HepG2 (cell line): ENCODE measurements at regions not wholly inside any gene's neighbourhood (a gene's known extent, or its start where the extent isn't known, plus 50 kb on each side); places are given as distances from the start of the nearest gene placed in this dataset.

Experiments
- ATAC-seq: fragments of 200-7000 bp; cut with Tn5 transposase; 3 replicates; pipeline ENCODE4 v1.9.1; 2020; ENCODE audit warnings: mild to moderate bottlenecking, moderate library complexity
- BruUV-seq: library from RNA; stranded (reverse); fragments of 400-500 nt; replicated peaks from 2 replicates; lab custom pipeline; 2021; lab: Mats Ljungman, UMichigan
- CTCF ChIA-PET: fragments of 300-600 bp; formaldehyde crosslinking; extraction: SDS; loops from one replicate; lab custom pipeline; 2021; ENCODE audit warnings: low total read pairs, inconsistent platforms, low intra/inter-chr PET ratio; lab: Yijun Ruan, JAX
- POLR2A ChIA-PET: fragments of 350-600 bp; sonication (Branson Sonifier 250); formaldehyde crosslinking; loops from one replicate; lab custom pipeline; 2020; ENCODE audit warnings: antibody characterized with exemption, inconsistent platforms; lab: Yijun Ruan, JAX
- DNase-seq: peaks from one replicate; pipeline ENCODE4 v3.0.0-alpha.2; 2015; ENCODE audit warnings: low spot score
- FAIRE-seq: peaks from 3 replicates; lab custom pipeline; 2011; peaks lifted over from hg19 to GRCh38; lab: Jason Lieb, UNC
- H2AFZ ChIP-seq: one replicate; pipeline ENCODE4 v1.6.1; 2011; ENCODE audit warnings: low read length, inconsistent platforms
- H3K27ac ChIP-seq: fragments of 300-600 bp; 3 replicates; pipeline ENCODE4 v1.8.0; 2011; ENCODE audit warnings: mixed run types, mild to moderate bottlenecking, mixed read lengths, low read length, inconsistent platforms; ENCODE audit not compliant: insufficient read depth; ENCODE audit errors: extremely low read length
- H3K27me3 ChIP-seq, 2 experiments: fragments of 200-600 bp in 1 of 2; 2 replicates in 1 of 2; 3 replicates in 1 of 2; pipeline versions ENCODE4 v1.6.0 to v1.8.0; 2011; ENCODE audit warnings: low read length in 2 of 2, mild to moderate bottlenecking in 2 of 2, moderate library complexity in 2 of 2, inconsistent platforms in 1 of 2; ENCODE audit not compliant: insufficient read depth in 2 of 2, control insufficient read depth in 1 of 2
- H3K36me3 ChIP-seq, 2 experiments: fragments of 200-600 bp in 1 of 2; replicated peaks in 1 of 2; 2 replicates in 1 of 2; 3 replicates in 1 of 2; pipeline versions ENCODE4 v1.5.1 to v1.8.0; 2011; ENCODE audit warnings: low read length in 2 of 2, inconsistent platforms in 1 of 2; ENCODE audit not compliant: insufficient read depth in 2 of 2, control insufficient read depth in 1 of 2
- H3K4me1 ChIP-seq: 2 replicates; pipeline ENCODE4 v1.5.1; 2012; ENCODE audit warnings: low read length, inconsistent platforms; ENCODE audit not compliant: insufficient read depth
- H3K4me2 ChIP-seq: 2 replicates; pipeline ENCODE4 v1.6.0; 2011; ENCODE audit warnings: low read depth, low read length, inconsistent platforms
- H3K4me3 ChIP-seq, 3 experiments: fragments of 200-600 bp in 1 of 3; sonication (generic), shearing (Covaris generic) in 1 of 3; replicated peaks in 1 of 3; 2 replicates each; pipeline ENCODE4 v1.5.1; 2011 to 2016; ENCODE audit warnings: low read length in 3 of 3, inconsistent platforms in 2 of 3, low read depth in 2 of 3, mild to moderate bottlenecking in 2 of 3, control low read depth in 1 of 3, mixed read lengths in 1 of 3; ENCODE audit not compliant: insufficient read depth in 1 of 3
- H3K79me2 ChIP-seq: one replicate; pipeline ENCODE4 v1.6.1; 2011; ENCODE audit warnings: low read length, inconsistent platforms; ENCODE audit not compliant: insufficient read depth
- H3K9ac ChIP-seq: 2 replicates; pipeline ENCODE4 v1.6.0; 2011; ENCODE audit warnings: mild to moderate bottlenecking, low read depth, low read length, inconsistent platforms; ENCODE audit not compliant: insufficient read depth
- H3K9me3 ChIP-seq: 2 replicates; pipeline ENCODE4 v1.5.1; 2012; ENCODE audit warnings: mild to moderate bottlenecking, low read length
- H4K20me1 ChIP-seq: 2 replicates; pipeline ENCODE4 v1.6.0; 2011; ENCODE audit warnings: inconsistent platforms, mild to moderate bottlenecking, low read length, moderate library complexity; ENCODE audit not compliant: insufficient read depth
- ARID2 ChIP-seq: sonication (generic); formaldehyde crosslinking; IDR thresholded peaks from 2 replicates; pipeline ENCODE4 v1.8.1; 2022; ENCODE audit warnings: mild to moderate bottlenecking, missing genetic modification reagents, borderline replicate concordance
- ETV5 ChIP-seq: IDR thresholded peaks from 2 replicates; pipeline ENCODE4 v1.6.1; 2018; ENCODE audit warnings: missing biosample characterization, missing genetic modification reagents, inconsistent platforms, borderline replicate concordance
- ISX ChIP-seq: sonication (generic); formaldehyde crosslinking; conservative IDR thresholded peaks from 2 replicates; pipeline ENCODE4 v1.5.0; 2020; ENCODE audit warnings: missing genetic modification reagents
- KDM3A ChIP-seq: IDR thresholded peaks from 2 replicates; pipeline ENCODE4 v1.6.1; 2018; ENCODE audit warnings: low read depth, missing compliant biosample characterization
- RCOR2 ChIP-seq: IDR thresholded peaks from 2 replicates; pipeline ENCODE4 v1.6.1; 2016; ENCODE audit warnings: missing biosample characterization, missing genetic modification reagents
- SNAPC2 ChIP-seq: sonication (generic); formaldehyde crosslinking; IDR thresholded peaks from 2 replicates; pipeline ENCODE4 v1.8.1; 2022; ENCODE audit warnings: mild to moderate bottlenecking, missing genetic modification reagents
- ZNF101 ChIP-seq: sonication (generic); formaldehyde crosslinking; IDR thresholded peaks from 2 replicates; pipeline ENCODE4 v1.4.0; 2020; ENCODE audit warnings: mild to moderate bottlenecking, low read depth, missing genetic modification reagents, borderline replicate concordance
- ZNF17 ChIP-seq: sonication (generic); formaldehyde crosslinking; IDR thresholded peaks from 2 replicates; pipeline ENCODE4 v1.5.0; 2020; ENCODE audit warnings: mild to moderate bottlenecking, missing genetic modification reagents
- ZNF75D ChIP-seq: sonication (generic); formaldehyde crosslinking; IDR thresholded peaks from 2 replicates; pipeline ENCODE4 v1.8.1; 2023; ENCODE audit warnings: missing genetic modification reagents, mild to moderate bottlenecking, borderline replicate concordance
- WGBS: methylation state at CpG from one replicate; pipeline ENCODE4 v1.1.6; 2017; ENCODE audit warnings: low lambda C conversion rate; 5-methylcytosine and 5-hydroxymethylcytosine counted together
- in situ Hi-C: cut with HindIII; loops from 2 replicates; pipeline ENCODE4 v1.10.0; 2017; ENCODE audit warnings: low pct_unique_long_range_greater_than_20kb; ENCODE audit not compliant: extremely low pct_ligation_motif_present
- intact Hi-C: fragments of 100-400 bp; cut with micrococcal nuclease; formaldehyde crosslinking; loops from one replicate; pipeline ENCODE4 v1.10.0; 2022; ENCODE audit not compliant: unreplicated experiment
- TF ChIP-seq, protein P1 (sequence below): sonication (generic); formaldehyde crosslinking; conservative IDR thresholded peaks from 2 replicates; pipeline ENCODE4 v1.4.0; 2020; ENCODE audit warnings: mild to moderate bottlenecking, missing genetic modification reagents, moderate library complexity
- TF ChIP-seq, protein P2 (sequence below): sonication (generic); formaldehyde crosslinking; IDR thresholded peaks from 2 replicates; pipeline ENCODE4 v1.4.0; 2020; ENCODE audit warnings: mild to moderate bottlenecking, missing genetic modification reagents, borderline replicate concordance
- TF ChIP-seq, protein P3 (sequence below): sonication (generic); formaldehyde crosslinking; IDR thresholded peaks from 2 replicates; pipeline ENCODE4 v1.4.0; 2020; ENCODE audit warnings: missing genetic modification reagents; ENCODE audit errors: not compliant biosample characterization

DNA sequence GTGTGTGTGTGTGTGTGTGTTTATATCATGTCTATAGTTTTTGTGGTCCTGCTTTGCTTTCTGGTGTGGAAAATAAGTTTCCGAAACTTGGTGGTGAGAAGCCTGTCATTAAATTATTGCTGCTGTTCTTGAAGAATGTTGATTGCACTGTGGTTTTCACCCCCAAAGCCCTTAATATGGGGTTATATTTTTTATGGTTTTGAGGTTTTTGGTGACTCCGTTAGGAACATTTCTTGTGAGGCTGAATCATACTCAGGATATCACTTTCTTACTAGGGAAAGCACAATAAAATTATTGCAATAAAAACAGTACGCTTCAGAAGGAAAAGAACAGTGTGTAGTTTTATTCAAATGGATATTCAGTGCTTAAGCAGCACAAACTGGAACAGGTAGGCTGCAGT, 539.1 kb upstream of the MAGEB18 start (continued):
- TF ChIP-seq, protein P1, sequence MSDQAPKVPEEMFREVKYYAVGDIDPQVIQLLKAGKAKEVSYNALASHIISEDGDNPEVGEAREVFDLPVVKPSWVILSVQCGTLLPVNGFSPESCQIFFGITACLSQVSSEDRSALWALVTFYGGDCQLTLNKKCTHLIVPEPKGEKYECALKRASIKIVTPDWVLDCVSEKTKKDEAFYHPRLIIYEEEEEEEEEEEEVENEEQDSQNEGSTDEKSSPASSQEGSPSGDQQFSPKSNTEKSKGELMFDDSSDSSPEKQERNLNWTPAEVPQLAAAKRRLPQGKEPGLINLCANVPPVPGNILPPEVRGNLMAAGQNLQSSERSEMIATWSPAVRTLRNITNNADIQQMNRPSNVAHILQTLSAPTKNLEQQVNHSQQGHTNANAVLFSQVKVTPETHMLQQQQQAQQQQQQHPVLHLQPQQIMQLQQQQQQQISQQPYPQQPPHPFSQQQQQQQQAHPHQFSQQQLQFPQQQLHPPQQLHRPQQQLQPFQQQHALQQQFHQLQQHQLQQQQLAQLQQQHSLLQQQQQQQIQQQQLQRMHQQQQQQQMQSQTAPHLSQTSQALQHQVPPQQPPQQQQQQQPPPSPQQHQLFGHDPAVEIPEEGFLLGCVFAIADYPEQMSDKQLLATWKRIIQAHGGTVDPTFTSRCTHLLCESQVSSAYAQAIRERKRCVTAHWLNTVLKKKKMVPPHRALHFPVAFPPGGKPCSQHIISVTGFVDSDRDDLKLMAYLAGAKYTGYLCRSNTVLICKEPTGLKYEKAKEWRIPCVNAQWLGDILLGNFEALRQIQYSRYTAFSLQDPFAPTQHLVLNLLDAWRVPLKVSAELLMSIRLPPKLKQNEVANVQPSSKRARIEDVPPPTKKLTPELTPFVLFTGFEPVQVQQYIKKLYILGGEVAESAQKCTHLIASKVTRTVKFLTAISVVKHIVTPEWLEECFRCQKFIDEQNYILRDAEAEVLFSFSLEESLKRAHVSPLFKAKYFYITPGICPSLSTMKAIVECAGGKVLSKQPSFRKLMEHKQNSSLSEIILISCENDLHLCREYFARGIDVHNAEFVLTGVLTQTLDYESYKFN, result no peak
- no peak for TF ChIP-seq KDM3A (CRISPR knock-in tag)

DNA sequence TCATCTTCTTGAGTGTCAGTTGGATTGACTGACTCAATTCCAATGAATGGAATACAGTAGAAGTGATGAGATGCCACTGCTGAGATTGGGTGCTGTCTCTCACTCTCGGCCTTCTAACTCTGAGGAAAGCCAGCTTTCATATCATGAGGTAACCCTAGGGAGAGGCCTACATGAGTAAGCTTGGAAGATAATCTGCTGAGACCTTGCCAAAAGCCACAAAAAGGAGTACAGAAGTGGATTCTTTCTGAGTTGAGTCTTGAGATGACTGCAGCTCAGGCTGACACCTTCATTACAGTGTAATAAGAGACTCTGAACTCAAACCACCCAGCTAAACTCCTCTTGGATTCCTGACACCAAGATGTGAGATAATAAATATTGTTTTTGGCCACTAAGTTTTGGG, 537.4 kb upstream of the MAGEB18 start:
- 0% methylated on average over 1 of the region's 1 CpG for WGBS
- Histone ChIP-seq H3K4me3 (no peak overlapping the region), H3K36me3 (no peaks in the 10 kb centered on the region), H3K79me2 (no peaks in the 10 kb centered on the region), H3K9ac (no peak overlapping the region), H3K27ac (no peak overlapping the region), H4K20me1 (no peaks in the 10 kb centered on the region), H2AFZ (no peak overlapping the region), H3K9me3 (no peaks in the 10 kb centered on the region), H3K27me3 (no peaks in the 10 kb centered on the region), H3K4me2 (no peak overlapping the region), H3K4me1 (no peaks in the 10 kb centered on the region)
- DNase-seq, result no peak
- in situ Hi-C loops (no loop called here), intact Hi-C loops (no loop called here)
- TF ChIP-seq ARID2 (CRISPR knock-in tag), result no peak
- TF ChIP-seq ISX (CRISPR knock-in tag), result no peak
- no peak for TF ChIP-seq ZNF17 (CRISPR knock-in tag)
- TF ChIP-seq, protein P2, sequence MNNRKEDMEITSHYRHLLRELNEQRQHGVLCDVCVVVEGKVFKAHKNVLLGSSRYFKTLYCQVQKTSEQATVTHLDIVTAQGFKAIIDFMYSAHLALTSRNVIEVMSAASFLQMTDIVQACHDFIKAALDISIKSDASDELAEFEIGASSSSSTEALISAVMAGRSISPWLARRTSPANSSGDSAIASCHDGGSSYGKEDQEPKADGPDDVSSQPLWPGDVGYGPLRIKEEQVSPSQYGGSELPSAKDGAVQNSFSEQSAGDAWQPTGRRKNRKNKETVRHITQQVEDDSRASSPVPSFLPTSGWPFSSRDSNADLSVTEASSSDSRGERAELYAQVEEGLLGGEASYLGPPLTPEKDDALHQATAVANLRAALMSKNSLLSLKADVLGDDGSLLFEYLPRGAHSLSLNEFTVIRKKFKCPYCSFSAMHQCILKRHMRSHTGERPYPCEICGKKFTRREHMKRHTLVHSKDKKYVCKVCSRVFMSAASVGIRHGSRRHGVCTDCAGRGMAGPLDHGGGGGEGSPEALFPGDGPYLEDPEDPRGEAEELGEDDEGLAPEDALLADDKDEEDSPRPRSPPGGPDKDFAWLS, result no peak
- no peak for TF ChIP-seq ZNF101 (CRISPR knock-in tag)
- no peak for TF ChIP-seq ZNF75D (CRISPR knock-in tag)
- no peak for TF ChIP-seq ETV5
- TF ChIP-seq, protein P3, sequence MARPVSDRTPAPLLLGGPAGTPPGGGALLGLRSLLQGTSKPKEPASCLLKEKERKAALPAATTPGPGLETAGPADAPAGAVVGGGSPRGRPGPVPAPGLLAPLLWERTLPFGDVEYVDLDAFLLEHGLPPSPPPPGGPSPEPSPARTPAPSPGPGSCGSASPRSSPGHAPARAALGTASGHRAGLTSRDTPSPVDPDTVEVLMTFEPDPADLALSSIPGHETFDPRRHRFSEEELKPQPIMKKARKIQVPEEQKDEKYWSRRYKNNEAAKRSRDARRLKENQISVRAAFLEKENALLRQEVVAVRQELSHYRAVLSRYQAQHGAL (CRISPR knock-in tag), result no peak
- TF ChIP-seq RCOR2 (CRISPR knock-in tag), result no peak
- no peak for TF ChIP-seq SNAPC2 (CRISPR knock-in tag)
- no peak for FAIRE-seq
- POLR2A ChIA-PET, result no interaction called here
- no TSS peak for BruUV-seq
- CTCF ChIA-PET, result no interaction called here
- ATAC-seq, result no peak
